NCI-H2029 (cell line): ENCODE measurements at regions not wholly inside any gene's neighbourhood (a gene's known extent, or its start where the extent isn't known, plus 50 kb on each side); places are given as distances from the start of the nearest gene placed in this dataset.
"Not testable (repeated sequence)": the region's sequence is repeated elsewhere in the genome, so short reads cannot be mapped to it uniquely, and the experiment has no call there.

Experiments
- DNase-seq: peaks from one replicate; lab custom pipeline; 2025; lab: John Stamatoyannopoulos, UW

DNA sequence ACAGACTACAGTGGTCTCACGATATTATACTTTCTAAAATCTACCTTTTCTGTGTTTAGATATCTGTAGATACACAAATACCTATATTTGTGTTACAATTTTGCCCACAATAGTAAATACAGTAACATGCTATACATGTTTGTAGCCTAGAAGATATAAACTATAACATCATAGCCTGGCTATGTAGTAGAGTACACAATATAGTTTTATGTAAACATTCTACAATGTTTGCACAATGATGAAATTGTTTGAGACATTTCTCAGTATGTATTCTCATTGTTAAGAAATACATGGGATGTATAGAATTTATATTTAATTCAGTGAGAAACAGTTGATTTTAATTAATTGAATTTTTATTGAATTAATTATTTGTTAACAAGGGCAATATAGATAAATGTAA, 1367.0 kb downstream of the OTOL1 start:
- DNase-seq, result no peak

DNA sequence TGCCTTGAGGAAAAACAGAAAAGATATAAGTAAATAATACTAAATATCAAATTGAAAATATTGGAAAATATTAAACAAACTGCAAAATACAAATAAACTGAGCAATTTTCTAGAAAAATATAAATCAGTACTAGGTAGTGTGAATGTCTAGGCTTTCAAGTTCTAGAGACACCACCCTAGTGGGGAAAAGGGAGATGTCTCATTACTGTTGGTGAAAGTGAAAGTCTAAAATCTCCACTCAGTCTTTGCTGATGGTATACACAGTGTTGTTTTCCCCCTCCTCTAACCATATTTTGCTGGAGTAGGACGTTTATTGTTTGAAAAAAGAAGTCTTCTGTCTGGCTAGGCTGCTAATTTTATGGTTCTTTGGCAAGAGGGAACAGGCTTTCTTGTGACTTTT, 1368.9 kb downstream of the OTOL1 start:
- DNase-seq, result no peak

DNA sequence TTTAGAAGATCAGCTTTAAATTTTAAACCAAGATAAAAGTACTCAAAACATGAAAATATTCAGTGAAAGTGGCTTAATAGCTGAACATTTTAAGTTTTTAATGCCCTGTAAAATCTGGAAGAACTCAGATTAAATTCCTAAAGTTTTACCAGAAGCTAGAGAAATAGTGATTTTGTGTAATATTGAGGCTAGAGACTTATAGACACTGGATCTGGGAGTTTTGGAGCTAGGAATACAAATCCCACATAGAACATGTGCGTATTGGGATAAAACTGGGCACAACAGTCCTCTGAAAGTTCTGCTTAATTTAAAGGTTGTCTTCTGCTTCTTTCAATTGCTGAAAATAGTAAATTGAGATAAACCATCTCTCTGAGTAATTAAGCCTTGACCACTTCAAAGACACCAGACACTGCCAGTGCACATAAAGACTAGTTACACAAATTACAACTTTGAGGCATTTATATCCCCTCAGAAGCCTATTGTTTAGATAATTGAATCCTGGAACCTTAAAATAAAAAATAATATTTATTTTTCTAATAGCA, 1382.5 kb downstream of the OTOL1 start:
- no peak for DNase-seq

DNA sequence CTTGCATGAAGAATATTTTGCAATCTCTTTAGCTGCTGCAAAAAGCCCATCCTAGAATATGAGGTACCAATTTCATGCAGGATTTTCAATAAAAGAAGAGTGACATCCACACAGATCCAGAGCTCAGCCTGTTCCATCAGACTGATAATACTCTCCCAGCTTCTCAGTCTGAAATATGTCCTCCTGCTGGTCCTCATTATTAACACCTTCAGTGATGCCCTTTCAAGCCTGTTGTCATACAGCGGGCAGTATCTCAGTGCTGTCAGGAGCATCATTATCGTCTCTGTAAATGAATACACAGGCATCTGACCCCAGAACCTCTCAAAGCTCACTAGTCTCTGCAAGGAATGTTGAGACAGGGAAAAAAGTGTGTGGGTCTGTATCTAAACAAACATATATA, 1387.8 kb downstream of the OTOL1 start:
- DNase-seq, result no peak

DNA sequence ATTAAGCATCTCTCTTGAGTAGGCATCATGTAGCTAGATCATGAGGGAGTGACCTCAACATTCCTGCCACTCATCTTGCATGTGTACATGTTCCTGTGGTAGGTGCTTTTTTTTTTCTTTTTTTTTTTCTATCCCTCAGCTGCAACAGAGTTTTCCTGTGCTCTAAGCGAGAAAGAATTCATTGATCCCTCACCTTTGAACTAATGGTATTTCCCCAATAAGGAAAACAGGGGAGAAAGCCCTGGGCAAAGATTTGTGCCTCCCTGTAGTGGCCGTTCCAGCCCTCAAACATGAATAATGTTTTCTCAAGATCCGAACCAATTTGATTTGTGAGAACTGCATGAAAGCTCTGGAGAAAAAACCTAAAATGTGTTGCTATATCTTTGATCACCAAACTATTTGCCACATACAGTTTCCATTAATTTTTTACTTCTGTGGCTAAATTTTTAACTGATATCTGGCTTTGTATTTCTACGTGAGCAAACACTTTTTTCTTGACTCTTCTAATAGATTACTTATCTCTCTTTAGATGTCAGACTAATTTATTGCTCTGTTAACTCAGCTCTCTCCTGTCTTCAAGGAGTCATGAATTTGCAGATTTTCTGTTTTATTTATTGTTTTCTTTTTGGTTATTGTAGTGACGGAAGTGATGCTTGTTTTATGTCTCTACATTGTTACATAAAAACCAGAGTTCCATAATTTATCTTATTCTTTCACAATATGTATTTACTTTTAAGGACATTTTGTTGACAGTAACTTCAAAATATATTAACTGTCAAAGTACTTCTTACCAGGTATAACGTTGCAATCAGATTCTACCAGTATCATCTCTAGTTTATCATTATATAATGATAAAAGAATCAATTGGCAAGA, 1396.5 kb downstream of the OTOL1 start:
- no peak for DNase-seq

DNA sequence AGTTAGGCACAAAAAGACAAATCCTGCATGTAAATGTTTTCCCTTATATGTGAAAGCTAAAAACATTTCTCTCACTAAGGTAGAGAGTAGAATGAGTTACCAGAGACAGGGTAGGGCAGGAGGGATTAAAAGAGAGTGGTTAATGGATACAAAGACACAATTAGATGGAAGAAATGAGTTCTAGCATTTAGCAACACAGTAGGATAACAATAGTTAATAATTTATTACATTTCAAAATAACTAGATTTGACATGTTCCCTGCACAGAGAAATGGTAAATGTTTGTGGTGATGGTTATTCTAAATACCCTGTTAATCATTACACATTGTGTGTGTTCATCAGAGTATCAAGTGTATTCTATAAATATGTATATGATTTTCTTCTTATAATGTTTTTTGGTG, 1400.7 kb downstream of the OTOL1 start:
- DNase-seq, result no peak

DNA sequence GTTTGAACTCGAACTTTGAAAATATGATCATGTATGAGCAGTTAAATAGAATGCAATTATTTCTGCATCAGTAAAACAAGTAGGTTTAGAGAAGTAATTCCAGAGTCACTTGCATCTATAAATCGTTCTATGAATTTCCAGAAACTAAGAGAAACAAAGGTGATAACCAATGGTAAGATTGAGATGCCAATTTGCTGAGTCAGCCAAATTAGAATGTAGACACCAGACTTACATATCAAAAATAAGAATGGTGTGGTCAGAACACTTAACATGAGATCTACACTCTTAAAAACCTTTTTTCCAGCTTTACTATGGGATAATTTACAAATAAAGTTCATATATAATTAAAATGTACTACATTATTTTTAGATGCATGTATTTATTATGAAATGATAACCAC, 1435.9 kb downstream of the OTOL1 start:
- no peak for DNase-seq

DNA sequence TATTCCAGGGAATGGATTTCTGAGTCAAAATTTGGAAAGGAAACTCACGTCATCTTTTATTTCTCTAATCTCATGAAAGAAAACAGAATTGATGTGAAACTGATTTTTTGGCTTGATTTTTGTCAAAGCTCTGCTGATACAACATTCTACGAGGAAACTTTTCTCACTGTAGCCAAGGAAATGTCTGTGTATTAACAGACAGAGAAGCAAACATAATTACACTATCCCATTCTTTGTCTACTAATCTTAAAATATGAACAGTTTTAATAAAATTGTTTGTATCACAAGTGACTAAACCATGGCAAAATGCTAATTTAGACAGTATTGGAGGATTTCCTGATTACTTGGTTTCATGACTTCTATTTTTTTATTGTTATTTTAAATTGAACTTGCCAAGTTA, 1437.0 kb downstream of the OTOL1 start:
- no peak for DNase-seq

DNA sequence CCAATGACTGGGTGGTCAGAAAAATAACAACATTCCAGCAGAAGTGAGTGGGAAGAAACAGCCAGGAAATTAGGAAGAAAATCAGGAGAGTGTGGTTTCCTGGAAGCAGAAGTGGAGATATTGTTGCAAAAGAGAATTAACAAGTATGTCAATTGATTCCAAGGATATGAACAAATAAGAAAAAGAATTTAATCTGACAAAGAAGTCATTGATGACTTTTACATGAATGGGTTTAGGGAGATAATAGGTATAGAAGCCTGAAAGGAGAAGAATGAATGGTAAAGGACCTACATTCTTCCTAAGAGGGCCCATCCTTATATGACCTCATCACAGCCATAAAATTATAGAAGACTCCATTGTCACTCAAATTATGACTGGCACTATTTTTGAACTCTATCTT, 1440.1 kb downstream of the OTOL1 start:
- DNase-seq, result no peak

DNA sequence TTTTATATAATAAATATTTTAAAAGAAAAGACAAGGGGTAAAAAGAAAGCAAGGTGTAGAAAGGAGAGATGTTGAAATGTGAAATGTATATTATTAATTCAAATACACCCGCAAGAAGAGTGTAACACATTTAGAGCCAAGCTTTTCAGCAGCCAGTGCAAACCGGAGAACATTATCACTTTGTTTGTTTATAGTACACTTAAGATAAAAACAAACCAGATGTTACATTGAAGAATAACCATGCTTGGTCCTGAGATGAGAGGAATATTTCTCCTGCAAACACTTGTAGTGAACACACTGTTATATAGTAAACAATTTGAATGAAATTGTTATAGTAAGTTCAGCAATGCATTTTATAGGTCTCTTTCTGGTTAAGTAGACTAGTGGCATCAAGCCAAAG, 1441.5 kb downstream of the OTOL1 start:
- no peak for DNase-seq

DNA sequence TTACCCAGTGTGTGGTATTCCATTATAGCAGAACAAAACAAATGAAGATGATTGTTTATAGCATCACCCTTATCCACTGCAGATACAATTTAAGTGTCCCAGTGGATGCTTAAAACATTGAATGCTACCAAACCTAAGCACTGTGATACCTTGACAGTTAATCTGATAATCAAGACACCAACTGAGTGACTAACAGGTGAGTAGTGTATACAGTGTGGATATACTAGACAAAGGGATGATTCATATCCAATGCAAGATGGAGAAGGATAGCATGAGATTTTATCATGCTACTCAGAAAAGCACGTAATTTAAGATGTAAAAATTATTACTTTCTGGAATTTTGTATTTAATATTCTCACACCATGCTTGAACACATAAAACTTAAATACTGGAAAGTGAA, 1449.0 kb downstream of the OTOL1 start:
- no peak for DNase-seq

DNA sequence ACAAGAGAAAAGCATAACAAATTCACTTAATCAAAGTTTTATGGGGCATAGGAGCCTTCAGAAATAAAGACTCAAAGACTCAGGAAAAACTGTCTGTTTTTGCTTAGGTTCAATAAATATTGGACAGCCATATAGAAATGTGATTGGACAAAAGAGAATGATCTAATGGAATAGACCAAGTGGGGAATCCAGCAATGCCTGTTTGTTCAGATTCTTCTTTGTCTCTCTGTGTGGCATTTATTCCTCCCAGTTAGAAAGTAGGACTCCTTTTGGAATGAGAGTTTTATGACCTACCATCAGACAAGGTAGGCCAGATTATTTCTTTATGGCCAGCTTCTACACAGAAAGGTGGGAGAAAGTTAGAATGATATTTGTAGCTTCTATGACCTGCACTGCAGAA, 1460.1 kb downstream of the OTOL1 start:
- no peak for DNase-seq

DNA sequence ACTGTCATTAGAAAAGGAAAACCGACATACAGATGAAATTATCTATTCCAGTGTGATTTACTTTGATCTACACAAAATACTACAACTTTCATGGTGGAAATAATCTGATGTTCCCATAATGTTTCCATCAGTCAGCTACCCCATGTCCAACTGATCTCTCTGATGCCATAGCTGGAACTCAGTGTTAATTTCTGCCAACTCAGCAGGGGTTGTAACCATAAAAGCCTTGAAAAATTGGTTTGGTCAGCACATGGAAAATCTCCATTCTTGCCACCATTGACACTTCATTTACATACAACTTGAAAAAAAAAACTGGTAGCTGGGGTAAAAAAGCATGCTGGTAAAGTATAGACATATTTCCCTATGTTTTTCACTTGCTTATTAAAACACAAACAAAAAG, 1463.7 kb downstream of the OTOL1 start:
- no peak for DNase-seq

DNA sequence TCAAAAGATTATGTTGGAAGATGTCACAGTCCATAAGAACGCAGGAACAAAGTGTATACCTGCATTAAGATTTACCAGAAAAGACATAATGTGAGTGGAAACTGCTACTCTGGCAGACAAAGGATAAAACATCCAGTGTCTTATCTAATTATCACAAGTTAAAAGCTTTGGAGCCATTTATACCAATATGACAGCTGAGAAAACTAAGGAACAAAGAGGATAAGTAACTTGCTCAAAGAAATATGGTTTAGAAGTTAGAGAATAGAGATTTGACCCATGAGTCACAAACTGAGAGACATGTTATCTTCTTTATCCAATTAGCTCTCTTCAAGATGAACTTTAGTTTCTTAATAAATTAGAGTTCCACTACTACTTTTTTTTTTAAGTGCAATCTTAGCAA, 1473.7 kb downstream of the OTOL1 start:
- DNase-seq, result no peak

DNA sequence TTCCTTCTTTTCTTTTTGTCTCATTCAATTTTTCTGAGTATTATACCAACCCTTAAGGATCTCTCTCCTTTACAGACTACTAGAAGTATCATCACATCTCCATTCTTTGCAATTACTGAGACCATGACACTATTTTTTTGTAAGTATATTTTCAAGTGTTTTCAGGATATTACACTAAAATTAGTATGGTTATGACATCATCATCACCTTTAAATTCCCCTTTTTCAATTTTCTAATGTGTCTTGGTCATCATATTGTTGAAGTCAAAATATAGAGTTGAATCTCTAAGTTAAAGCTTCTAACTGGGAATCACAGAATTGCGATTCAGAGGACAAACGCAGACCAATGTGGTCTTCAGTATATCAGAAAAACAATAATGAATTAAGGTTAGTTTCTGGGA, 1475.1 kb downstream of the OTOL1 start:
- no peak for DNase-seq

DNA sequence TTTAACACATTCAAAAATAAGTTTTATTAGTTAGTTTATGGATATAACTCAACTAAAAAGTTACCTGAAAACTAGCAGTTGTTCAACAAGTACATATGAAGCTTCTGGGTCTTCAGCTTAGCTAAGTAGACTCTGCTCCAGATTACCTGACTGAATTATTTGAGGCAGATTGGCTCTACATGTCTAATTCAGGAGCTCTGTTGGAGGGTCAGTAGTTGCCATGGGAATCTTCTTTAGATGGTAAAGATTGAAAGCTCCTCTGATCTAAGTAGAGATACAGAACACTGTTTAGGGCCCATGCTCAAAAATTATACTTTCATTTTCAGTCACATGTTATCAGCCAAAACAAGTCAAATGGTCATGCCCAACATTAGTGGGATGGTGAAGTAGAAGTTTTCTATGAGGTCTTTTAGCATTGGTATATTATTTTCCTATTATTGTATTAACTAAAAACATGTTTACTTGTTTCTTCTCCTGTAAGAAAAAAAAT, 1476.9 kb downstream of the OTOL1 start:
- no peak for DNase-seq

DNA sequence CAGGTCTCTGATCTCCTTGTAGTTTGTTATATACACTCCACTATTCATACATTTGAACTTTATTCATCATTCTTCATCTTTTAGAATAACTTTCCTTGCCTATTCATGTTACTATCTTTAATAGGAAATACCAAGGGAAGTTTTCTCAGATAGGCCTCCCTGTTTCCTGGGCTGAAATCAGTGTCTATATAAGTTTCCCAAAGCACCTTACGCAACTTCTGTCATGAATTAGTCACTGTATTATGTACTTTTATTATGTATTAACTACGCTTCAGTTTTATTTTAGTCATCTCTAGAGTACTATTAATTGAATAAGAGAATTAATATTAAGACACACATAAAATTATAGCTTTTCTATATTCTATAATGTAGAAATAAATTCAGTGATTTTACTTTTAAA, 1481.5 kb downstream of the OTOL1 start:
- no peak for DNase-seq

DNA sequence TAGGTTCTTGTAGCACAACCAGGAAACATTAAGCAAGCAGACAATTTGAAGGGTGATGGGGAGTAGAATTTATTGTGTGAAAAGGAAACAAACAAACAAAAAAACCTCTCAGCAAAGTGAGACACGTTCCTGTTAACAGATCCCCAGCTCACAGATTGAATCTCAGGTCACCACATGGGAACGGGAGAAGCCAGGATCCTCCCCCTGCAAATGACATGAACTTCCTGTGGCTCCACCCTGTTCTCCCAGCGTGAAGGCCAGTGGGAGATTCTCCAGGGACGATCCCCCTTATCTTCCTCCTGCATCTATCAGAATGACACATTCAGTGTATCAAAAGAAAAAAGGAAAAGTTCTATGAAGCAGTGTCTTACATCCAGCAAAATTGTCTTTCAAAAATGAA, 1488.1 kb downstream of the OTOL1 start:
- DNase-seq, result no peak

DNA sequence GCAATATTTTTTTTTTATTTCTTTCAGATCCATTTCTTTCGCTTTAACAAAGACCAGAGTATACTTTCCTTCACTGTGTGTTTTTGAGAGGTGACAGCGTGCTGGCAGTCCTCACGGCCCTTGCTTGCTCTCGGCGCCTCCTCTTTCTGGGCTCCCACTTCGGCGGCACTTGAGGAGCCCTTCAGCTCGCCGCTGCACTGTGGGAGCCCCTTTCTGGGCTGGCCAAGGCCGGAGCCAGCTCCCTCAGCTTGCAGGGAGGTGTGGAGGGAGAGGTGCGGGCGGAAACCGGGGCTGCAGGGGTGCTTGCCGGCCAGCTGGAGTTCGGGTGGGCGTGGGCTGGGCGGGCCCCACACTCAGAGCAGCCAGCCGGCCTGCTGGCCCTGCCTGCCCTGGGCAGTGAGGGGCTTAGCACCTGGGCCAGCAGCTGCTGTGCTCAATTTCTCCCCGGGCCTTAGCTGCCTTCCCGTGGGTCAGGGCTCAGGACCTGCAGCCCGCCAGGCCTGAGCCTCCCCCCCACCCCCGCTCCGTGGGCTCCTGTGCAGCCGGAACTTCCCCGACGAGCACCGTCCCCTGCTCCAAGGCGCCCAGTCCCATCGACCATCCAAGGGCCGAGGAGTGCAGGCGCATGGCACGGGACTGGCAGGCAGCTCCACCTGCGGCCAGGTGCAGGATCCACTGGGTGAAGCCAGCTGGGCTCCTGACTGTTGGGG, 1490.6 kb downstream of the OTOL1 start:
- not testable (repeated sequence) for DNase-seq

DNA sequence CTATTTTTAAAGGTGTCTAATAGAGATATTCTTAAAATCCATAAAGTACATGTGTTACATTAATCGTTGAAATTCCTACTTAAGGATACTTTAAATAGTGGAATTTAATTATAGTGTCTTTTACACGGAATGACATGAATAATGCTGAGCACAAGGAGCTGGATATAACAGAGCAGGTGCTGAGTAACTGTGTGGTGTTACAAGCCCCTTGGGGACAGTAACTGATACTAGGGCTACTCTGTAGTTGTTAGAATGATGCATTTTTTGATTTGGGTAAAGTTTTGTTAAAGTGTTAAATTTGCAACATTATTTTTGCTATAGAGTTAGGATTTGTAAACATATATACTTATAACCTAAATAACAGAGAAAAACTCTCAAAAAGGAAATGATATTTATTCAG, 1496.1 kb downstream of the OTOL1 start:
- DNase-seq, result no peak

DNA sequence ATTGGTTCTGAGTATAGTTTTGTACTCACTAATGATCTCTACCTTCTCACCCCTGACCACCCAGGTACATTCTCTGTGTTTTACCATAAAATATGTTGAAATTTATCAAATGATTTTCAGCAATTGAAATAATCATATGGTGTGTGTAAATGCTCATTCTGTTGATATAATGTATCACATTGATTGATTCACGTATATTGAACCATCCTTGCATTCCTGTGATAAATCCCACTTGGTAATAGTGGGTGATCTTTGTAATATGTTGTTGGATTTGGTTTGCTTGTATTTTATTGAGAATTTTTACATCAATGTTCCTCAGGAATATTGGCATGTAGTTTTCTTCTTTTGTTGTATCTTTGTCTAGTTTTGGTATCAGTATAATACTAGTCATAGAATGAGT, 1497.6 kb downstream of the OTOL1 start:
- DNase-seq, result no peak

DNA sequence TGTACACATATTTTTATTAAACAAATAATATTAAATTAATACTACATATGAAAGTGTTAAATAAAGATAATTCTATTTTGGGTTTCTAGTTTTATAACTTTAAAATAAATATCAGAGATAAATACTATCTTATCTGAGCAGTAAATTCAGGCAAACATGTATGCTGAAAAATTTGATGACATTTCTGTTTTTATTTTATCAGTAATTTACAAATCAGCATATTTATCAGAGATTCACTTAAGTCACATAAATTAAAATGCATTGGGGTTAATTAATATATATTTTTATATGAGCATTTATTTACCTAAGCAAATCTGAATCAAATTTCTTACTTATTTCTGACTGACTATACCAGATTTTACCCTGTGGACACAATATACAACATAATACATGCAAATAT, 1499.8 kb downstream of the OTOL1 start:
- DNase-seq, result no peak

DNA sequence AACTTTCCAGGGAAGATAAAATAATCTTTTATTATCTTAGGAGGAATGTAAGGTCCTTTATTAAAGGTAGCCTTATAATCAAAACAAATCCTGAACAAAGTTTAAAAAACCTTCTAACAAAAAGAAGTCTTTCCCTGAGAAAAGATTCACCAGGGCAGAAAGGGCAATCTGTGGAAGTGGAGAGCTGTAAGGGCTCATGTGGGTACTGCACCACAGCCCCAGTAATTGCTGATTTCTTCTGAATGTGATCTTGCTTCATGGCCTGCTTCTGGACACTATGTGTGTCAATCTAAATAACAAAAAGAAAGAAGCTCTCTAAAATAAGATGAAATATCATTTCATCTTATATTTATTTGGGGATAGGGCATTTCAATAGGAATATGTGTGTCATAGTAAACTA, 1501.6 kb downstream of the OTOL1 start:
- no peak for DNase-seq
